ENCODE measurements at regions not wholly inside any gene's neighbourhood (a gene's known extent, or its start where the extent isn't known, plus 50 kb on each side); places are given as distances from the start of the nearest gene placed in this dataset.

GRCh38 chr7:155998766-155999630, 186.7 kb upstream of the SHH start:
- CTCF ChIA-PET, result interaction anchor here (0.5 kb wide), 1 partner anchor 556 kb away, joined by 3 read pairs; no protein-coding TSS in a partner anchor
- peaks cover 26% of the 10 kb centered on the region for H3K27me3 Mint-ChIP-seq (ENCODE audit: unreplicated experiment)
- TF ChIP-seq CTCF (IDR thresholded peaks at IDR 0.05; ENCODE audit: unreplicated experiment), result no peak
- H3K27ac Mint-ChIP-seq (ENCODE audit: unreplicated experiment), result no peak overlapping the region
- no peaks in the 10 kb centered on the region for H3K4me1 Mint-ChIP-seq (ENCODE audit: low read depth, unreplicated experiment)
- peaks cover 6% of the 10 kb centered on the region for H3K36me3 Mint-ChIP-seq (ENCODE audit: insufficient read depth, unreplicated experiment)
- no peak for DNase-seq
- intact Hi-C loops (cut with micrococcal nuclease; ENCODE audit: unreplicated experiment), result no loop called here
- no peak overlapping the region for H3K4me3 Mint-ChIP-seq (ENCODE audit: low read depth, unreplicated experiment)
- no TSS peak for BruUV-seq (replicated peaks)
- no peaks in the 10 kb centered on the region for H3K9me3 Mint-ChIP-seq (ENCODE audit: low read depth, unreplicated experiment)

GRCh38 chr7:155998328-155998691, 186.0 kb upstream of the SHH start:
- Mint-ChIP-seq H3K36me3 (ENCODE audit: insufficient read depth, unreplicated experiment) (peaks cover 6% of the 10 kb centered on the region), H3K27ac (ENCODE audit: unreplicated experiment) (no peak overlapping the region), H3K9me3 (ENCODE audit: low read depth, unreplicated experiment) (no peaks in the 10 kb centered on the region), H3K4me1 (ENCODE audit: low read depth, unreplicated experiment) (no peaks in the 10 kb centered on the region), H3K4me3 (ENCODE audit: low read depth, unreplicated experiment) (no peak overlapping the region), H3K27me3 (ENCODE audit: unreplicated experiment) (peaks cover 32% of the 10 kb centered on the region)
- no TSS peak for BruUV-seq (replicated peaks)
- DNase-seq, result no peak
- CTCF ChIA-PET, result interaction anchor here (0.5 kb wide), 1 partner anchor 557 kb away, joined by 3 read pairs; no protein-coding TSS in a partner anchor
- TF ChIP-seq CTCF (IDR thresholded peaks at IDR 0.05; ENCODE audit: unreplicated experiment), result no peak
- intact Hi-C loops (cut with micrococcal nuclease; ENCODE audit: unreplicated experiment), result no loop called here

- BruUV-seq (replicated peaks), result no TSS peak
- intact Hi-C loops (cut with micrococcal nuclease; ENCODE audit: unreplicated experiment), result no loop called here
- no peak for DNase-seq
- no peaks in the 10 kb centered on the region for H3K9me3 Mint-ChIP-seq (ENCODE audit: low read depth, unreplicated experiment)
- CTCF ChIA-PET, result interaction anchor here (0.6 kb wide), 1 partner anchor 77 kb away, joined by 5 read pairs; no protein-coding TSS in a partner anchor
- peaks cover 33% of the 10 kb centered on the region for H3K27me3 Mint-ChIP-seq (ENCODE audit: unreplicated experiment)
- no peak for TF ChIP-seq CTCF (IDR thresholded peaks at IDR 0.05; ENCODE audit: unreplicated experiment)
- no peak overlapping the region for H3K4me3 Mint-ChIP-seq (ENCODE audit: low read depth, unreplicated experiment)
- H3K36me3 Mint-ChIP-seq (ENCODE audit: insufficient read depth, unreplicated experiment), result peaks cover 6% of the 10 kb centered on the region
- H3K4me1 Mint-ChIP-seq (ENCODE audit: low read depth, unreplicated experiment), result no peaks in the 10 kb centered on the region
- no peak overlapping the region for H3K27ac Mint-ChIP-seq (ENCODE audit: unreplicated experiment)
Measured at GRCh38 chr7:155997431-155998327, 185.4 kb upstream of the SHH start.

GRCh38 chr7:155996718-155997280, 184.5 kb upstream of the SHH start:
- BruUV-seq (replicated peaks), result no TSS peak
- Mint-ChIP-seq H3K9me3 (ENCODE audit: low read depth, unreplicated experiment) (no peaks in the 10 kb centered on the region), H3K4me1 (ENCODE audit: low read depth, unreplicated experiment) (no peaks in the 10 kb centered on the region), H3K36me3 (ENCODE audit: insufficient read depth, unreplicated experiment) (peaks cover 6% of the 10 kb centered on the region), H3K27ac (ENCODE audit: unreplicated experiment) (no peak overlapping the region), H3K27me3 (ENCODE audit: unreplicated experiment) (peaks cover 33% of the 10 kb centered on the region), H3K4me3 (ENCODE audit: low read depth, unreplicated experiment) (no peak overlapping the region)
- intact Hi-C loops (cut with micrococcal nuclease; ENCODE audit: unreplicated experiment), result no loop called here
- no peak for TF ChIP-seq CTCF (IDR thresholded peaks at IDR 0.05; ENCODE audit: unreplicated experiment)
- DNase-seq, result no peak
- CTCF ChIA-PET, result no interaction called here
